ENCODE measurements at regions not wholly inside any gene's neighbourhood (a gene's known extent, or its start where the extent isn't known, plus 50 kb on each side); places are given as distances from the start of the nearest gene placed in this dataset.

DNA sequence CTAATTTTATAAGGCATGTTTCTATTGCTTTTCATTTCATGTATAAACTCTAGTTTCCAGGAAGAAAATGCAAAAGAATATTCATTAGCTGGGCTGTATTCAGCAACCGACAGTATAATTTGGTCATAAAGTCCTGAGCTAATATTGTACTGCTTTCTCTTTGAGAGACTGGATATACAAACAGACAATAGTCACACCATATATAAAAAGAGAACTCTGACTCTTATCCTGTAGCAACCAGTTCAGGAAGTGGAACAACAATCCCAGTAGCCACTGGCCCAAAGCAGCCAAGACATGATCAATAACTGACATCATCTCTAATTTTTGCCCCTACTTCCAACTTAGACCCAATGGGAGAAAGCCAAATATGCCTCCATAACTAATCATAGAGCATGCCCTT lies 160.8 kb downstream of the FSIP2 start:
- TF ChIP-seq, protein P1, sequence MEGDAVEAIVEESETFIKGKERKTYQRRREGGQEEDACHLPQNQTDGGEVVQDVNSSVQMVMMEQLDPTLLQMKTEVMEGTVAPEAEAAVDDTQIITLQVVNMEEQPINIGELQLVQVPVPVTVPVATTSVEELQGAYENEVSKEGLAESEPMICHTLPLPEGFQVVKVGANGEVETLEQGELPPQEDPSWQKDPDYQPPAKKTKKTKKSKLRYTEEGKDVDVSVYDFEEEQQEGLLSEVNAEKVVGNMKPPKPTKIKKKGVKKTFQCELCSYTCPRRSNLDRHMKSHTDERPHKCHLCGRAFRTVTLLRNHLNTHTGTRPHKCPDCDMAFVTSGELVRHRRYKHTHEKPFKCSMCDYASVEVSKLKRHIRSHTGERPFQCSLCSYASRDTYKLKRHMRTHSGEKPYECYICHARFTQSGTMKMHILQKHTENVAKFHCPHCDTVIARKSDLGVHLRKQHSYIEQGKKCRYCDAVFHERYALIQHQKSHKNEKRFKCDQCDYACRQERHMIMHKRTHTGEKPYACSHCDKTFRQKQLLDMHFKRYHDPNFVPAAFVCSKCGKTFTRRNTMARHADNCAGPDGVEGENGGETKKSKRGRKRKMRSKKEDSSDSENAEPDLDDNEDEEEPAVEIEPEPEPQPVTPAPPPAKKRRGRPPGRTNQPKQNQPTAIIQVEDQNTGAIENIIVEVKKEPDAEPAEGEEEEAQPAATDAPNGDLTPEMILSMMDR (IDR thresholded peaks at IDR 0.05): no peak
- no peak for TF ChIP-seq POLR2A (IDR thresholded peaks at IDR 0.05)
